NCI-H345 (cell line): ENCODE measurements at regions not wholly inside any gene's neighbourhood (a gene's known extent, or its start where the extent isn't known, plus 50 kb on each side); places are given as distances from the start of the nearest gene placed in this dataset.

Experiments
- DNase-seq: peaks from one replicate; lab custom pipeline; 2025; lab: John Stamatoyannopoulos, UW

GRCh38 chr14:98298481-98299244 is 973.3 kb downstream of the BCL11B start:
- DNase-seq, result no peak

GRCh38 chr14:98301681-98302080 is 970.3 kb downstream of the BCL11B start:
- DNase-seq, result no peak

- no peak for DNase-seq
These were observed 967.4 kb downstream of the BCL11B start for GRCh38 chr14:98304574-98304973.

GRCh38 chr14:98309591-98309990 is 962.4 kb downstream of the BCL11B start:
- DNase-seq, result no peak

- no peak for DNase-seq
These were observed 960.0 kb downstream of the BCL11B start for GRCh38 chr14:98312006-98312405.

GRCh38 chr14:98321841-98322240 is 950.2 kb downstream of the BCL11B start:
- DNase-seq, result no peak

- DNase-seq, result no peak
These were observed 948.2 kb downstream of the BCL11B start for GRCh38 chr14:98323836-98324235.

- no peak for DNase-seq
These were observed 946.2 kb downstream of the BCL11B start for GRCh38 chr14:98325761-98326160.

GRCh38 chr14:98328496-98328895 is 943.5 kb downstream of the BCL11B start:
- no peak for DNase-seq

- DNase-seq, result no peak
These were observed 937.8 kb downstream of the BCL11B start for GRCh38 chr14:98334186-98334585.

- no peak for DNase-seq
These were observed 930.8 kb downstream of the BCL11B start for GRCh38 chr14:98341211-98341610.

GRCh38 chr14:98345161-98345560 is 926.8 kb downstream of the BCL11B start:
- DNase-seq, result no peak

GRCh38 chr14:98347686-98348085 is 924.3 kb downstream of the BCL11B start:
- peak; percentile 5 for DNase-seq

- no peak for DNase-seq
These were observed 923.5 kb downstream of the BCL11B start for GRCh38 chr14:98348505-98348904.

GRCh38 chr14:98350213-98350612 is 921.8 kb downstream of the BCL11B start:
- DNase-seq, result no peak

- peak; percentile 15 for DNase-seq
These were observed 907.0 kb downstream of the BCL11B start for GRCh38 chr14:98364961-98365360.

- no peak for DNase-seq
These were observed 905.6 kb downstream of the BCL11B start for GRCh38 chr14:98366429-98366828.

- peak; percentile 11 for DNase-seq
These were observed 903.8 kb downstream of the BCL11B start for GRCh38 chr14:98368221-98368620.

- no peak for DNase-seq
These were observed 903.1 kb downstream of the BCL11B start for GRCh38 chr14:98368916-98369315.

GRCh38 chr14:98369344-98369743 is 902.7 kb downstream of the BCL11B start:
- no peak for DNase-seq

GRCh38 chr14:98370352-98370751 is 901.6 kb downstream of the BCL11B start:
- DNase-seq, result no peak

- DNase-seq, result no peak
These were observed 900.9 kb downstream of the BCL11B start for GRCh38 chr14:98371141-98371540.

- peak; percentile 12 for DNase-seq
These were observed 897.9 kb downstream of the BCL11B start for GRCh38 chr14:98374136-98374535.

GRCh38 chr14:98375566-98375965 is 896.4 kb downstream of the BCL11B start:
- no peak for DNase-seq
